HG03095 (cell line): ENCODE measurements at regions not wholly inside any gene's neighbourhood (a gene's known extent, or its start where the extent isn't known, plus 50 kb on each side); places are given as distances from the start of the nearest gene placed in this dataset.
"Not testable (repeated sequence)": the region's sequence is repeated elsewhere in the genome, so short reads cannot be mapped to it uniquely, and the experiment has no call there.

ENCODE experiments used
- ATAC-seq: cut with Tn5 transposase; IDR thresholded peaks from one replicate; pipeline ENCODE4 v1.9.1; 2021; ENCODE audit warnings: moderate library complexity; ENCODE audit not compliant: unreplicated experiment

GRCh38 chrX:46234775-46235174, 310.4 kb downstream of the ZNF674 start:
- no peak for ATAC-seq

DNA sequence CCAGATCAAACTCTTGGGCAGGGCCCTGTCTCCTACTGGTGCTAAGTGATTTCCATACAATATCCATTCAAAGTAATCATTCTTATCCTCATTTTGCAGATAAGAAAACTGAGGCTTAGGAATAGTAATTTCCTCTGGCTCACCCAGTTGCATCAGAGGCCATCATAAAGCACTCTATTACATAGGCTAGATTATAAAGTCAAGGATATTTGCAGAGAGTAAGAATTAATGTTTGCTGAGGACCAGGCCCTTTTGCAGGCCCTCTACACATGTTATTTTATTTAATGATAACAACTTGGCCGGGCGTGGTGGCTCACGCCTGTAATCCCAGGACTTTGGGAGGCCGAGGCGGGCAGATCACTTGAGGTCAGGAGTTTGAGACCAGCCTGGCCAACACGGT, 316.8 kb downstream of the ZNF674 start:
- ATAC-seq: no peak

DNA sequence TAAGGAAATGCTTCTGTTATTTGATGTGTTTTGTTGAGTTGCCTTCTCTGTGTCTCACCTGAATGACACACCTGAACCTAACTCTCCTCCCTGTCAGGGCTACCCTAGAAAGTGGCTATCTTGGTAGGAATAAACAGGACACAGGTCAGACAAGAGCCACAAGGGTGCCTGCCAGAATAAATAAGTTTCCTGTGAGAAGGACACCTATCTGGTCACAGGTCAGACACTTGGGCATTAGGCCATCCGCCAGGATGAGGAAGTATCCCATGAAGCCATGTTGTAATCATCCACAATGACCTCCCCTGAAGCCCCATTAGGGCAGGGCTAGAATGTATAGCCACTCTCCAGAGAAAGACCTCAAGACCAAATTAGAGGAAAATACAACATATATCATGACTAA, 318.8 kb downstream of the ZNF674 start:
- ATAC-seq: no peak

DNA sequence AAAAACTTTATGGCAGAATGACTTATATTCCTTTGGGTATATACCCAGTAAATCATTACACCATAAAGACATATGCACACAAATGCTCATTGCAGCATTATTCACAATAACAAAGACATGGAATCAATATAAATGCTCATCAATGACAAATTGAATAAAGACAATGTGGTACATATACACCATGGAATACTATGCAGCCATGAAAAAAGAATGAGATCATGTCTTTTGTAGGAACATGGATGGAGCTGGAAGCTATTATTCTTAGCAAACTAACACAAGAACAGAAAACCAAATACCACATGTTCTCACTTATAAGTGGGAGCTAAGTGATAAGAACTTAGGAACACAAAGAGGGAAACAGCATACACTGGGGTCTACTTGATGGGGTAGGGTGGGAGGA, 321.7 kb downstream of the ZNF674 start:
- not testable (repeated sequence) for ATAC-seq

DNA sequence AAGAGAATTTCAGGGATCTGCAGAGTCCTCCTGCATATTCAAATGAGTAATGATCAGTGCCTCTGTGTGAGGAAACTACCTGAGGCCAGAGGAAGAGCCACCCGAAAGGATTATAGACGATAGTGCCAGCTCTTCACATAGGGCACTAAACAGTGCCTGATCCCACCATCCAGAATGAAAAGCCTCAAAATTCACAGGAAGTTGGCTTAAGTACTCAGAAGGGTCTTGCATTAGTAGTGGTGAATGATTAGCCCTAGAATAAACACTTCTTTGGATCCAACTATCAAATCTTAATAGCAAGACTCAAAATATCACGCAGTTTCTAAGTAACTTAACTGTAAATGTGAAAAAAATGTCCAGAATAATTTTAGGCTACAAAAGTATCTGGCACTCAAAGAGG, 324.4 kb downstream of the ZNF674 start:
- no peak for ATAC-seq

GRCh38 chrX:46218373-46218772, 326.8 kb downstream of the ZNF674 start:
- no peak for ATAC-seq

DNA sequence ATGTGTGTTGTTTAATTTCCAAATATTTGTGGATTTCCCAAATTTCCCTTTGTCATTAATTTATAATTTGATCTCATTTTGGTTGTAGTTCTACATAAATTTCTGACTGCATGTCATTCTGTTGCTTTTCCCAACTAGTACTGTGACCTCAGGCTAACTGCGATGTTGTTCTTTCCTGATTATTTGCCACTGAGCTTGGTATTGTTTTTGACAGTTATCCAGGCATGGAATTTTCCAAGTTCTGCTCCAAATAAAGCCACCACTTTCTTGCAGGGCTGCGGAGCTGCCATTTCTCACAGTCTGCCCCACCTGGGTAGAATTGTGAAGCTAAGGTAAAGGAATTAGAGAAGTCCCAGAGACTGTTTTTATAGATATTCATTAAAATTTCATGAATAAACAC, 328.8 kb downstream of the ZNF674 start:
- ATAC-seq: no peak

- no peak for ATAC-seq
Measured at GRCh38 chrX:46211079-46211478, 334.1 kb downstream of the ZNF674 start.

- no peak for ATAC-seq
Measured at GRCh38 chrX:46209768-46210167, 335.5 kb downstream of the ZNF674 start.

GRCh38 chrX:46209037-46209436, 336.2 kb downstream of the ZNF674 start:
- no peak for ATAC-seq

- ATAC-seq: no peak
Measured at GRCh38 chrX:46208225-46208854, 336.9 kb downstream of the ZNF674 start.

GRCh38 chrX:46204721-46205422, 340.3 kb downstream of the ZNF674 start:
- no peak for ATAC-seq

GRCh38 chrX:46202733-46203514, 342.3 kb downstream of the ZNF674 start:
- ATAC-seq: no peak

- ATAC-seq: no peak
Measured at GRCh38 chrX:46200413-46200812, 344.8 kb downstream of the ZNF674 start.

GRCh38 chrX:46198858-46199257, 346.4 kb downstream of the ZNF674 start:
- ATAC-seq: no peak

GRCh38 chrX:46186811-46187106, 358.5 kb downstream of the ZNF674 start:
- ATAC-seq: not testable (repeated sequence)

DNA sequence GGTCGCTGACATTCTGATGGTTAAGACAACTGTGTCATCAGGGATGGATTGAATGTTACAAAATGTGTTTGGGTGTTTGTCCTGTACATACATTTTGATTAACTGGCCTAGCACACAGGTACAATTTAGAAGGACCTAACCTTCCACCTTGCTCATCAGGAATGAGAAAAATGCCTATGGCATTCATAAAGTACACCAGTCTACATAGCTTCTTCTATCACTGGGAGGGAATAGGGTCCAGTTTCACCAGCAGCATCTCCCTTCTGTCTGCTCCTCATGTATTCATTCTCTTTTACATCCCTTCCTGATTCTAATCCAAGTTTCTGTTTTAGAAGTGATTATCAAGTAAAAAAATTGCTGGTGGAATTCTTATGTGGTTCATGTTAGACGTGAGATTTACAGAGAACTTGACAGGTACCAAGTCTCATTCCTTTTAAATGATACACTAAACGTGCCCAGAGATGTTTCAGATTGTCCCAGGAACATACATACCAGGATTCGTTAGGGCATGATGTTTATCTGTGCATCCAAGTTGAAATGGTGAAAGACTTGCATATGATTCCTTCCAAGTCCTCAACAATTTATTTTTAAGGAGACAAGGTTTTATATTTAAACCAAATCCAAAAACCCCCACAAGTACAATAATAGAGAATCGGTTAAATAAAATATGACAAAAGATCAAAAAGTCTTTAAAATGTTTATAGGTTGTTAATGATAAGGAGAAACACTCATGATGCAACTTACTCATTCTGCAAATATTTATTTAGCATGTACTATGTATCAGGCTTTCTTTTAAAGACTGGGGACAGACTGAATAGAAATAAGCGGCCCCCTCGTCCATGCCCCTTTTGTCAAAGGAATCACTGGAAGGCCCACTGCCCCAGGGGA, 359.1 kb downstream of the ZNF674 start:
- ATAC-seq: no peak

DNA sequence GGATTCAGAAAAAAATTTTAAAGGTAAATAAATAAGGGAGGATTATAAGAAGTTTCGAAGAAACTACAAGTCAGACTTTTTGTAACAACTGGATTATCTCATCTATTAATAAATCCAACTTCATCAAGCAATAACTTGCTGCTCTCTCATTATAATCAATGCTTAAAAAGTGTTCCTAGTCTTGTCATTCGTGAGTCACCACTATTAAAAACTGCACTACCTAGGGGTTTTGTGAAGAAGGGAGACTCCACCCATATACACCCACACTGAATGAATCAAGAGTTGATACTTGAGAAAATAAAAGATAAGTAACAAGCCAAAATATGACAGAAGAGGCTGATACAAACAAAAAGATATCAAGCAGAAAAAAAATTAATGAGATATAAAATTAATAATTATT, 360.5 kb downstream of the ZNF674 start:
- no peak for ATAC-seq

DNA sequence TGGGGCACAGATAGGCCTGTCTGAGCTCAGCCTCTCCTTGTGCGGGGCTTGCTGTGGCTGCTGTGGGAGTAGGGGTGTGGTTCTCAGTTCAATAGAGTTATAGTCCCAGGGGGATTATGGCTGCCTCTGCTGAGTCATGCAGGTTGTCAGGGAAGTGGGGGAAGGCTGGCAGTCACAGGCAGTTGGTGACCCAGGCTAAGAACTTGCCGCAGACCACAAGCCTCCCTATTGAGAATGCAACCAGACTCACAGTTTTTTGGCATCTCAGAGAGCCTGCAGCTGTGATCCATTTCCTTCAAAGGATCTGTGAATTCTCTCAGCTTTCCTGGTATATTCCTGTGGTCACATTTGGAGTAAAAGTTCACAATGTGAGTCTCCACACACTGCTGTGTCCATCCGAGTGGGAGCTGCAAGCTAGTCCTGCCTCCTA, 364.9 kb downstream of the ZNF674 start:
- ATAC-seq: peak; percentile 68

GRCh38 chrX:46179748-46180147, 365.5 kb downstream of the ZNF674 start:
- ATAC-seq: no peak

DNA sequence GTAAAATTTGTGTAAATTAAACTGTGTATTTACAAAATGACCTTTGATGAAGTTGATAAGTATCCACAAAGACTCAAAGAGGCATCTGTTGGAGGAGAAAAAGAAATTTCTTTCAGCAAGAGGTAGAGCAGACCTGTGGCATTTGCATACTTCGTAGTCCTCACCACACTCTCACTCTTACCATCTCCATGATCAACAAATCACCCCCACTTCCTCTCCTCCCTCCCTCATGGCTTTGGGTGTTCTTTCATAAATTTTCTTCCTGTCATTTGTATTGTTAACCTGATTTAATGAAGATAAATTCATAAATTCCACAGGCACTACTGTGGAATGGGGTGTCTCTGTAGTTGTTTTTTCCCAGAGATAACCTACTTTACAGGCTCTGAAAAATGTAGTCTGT, 366.5 kb downstream of the ZNF674 start:
- ATAC-seq: no peak
